Subcutaneous abdominal adipose tissue (tissue), 5 donors: ENCODE measurements at regions not wholly inside any gene's neighbourhood (a gene's known extent, or its start where the extent isn't known, plus 50 kb on each side); places are given as distances from the start of the nearest gene placed in this dataset.

Source experiments
- H3K27ac ChIP-seq: one replicate; pipeline ENCODE4 v1.7.0; 2013; ENCODE audit warnings: low read depth, mild to moderate bottlenecking, inconsistent platforms, low read length, moderate library complexity
- H3K27me3 ChIP-seq, 5 donors: one replicate each; pipeline ENCODE4 v1.7.0; 2013; ENCODE audit warnings: low read length in 5 of 5, inconsistent platforms in 1 of 5; ENCODE audit not compliant: control insufficient read depth in 5 of 5, insufficient read depth in 4 of 5
- H3K36me3 ChIP-seq, 5 donors: one replicate each; pipeline ENCODE4 v1.7.0; 2013; ENCODE audit warnings: low read length in 5 of 5; ENCODE audit not compliant: control insufficient read depth in 5 of 5, insufficient read depth in 5 of 5
- H3K4me1 ChIP-seq, 5 donors: one replicate each; pipeline ENCODE4 v1.7.0; 2013; ENCODE audit warnings: low read length in 5 of 5, mild to moderate bottlenecking in 3 of 5, moderate library complexity in 1 of 5; ENCODE audit not compliant: control insufficient read depth in 5 of 5, insufficient read depth in 5 of 5
- H3K4me3 ChIP-seq, 5 donors: one replicate each; pipeline ENCODE4 v1.7.0; 2013; ENCODE audit warnings: low read length in 5 of 5, low read depth in 1 of 5
- H3K9ac ChIP-seq, 5 donors: one replicate each; pipeline ENCODE4 v1.7.0; 2013; ENCODE audit warnings: low read length in 5 of 5, mild to moderate bottlenecking in 4 of 5, moderate library complexity in 3 of 5
- H3K9me3 ChIP-seq, 5 donors: one replicate each; pipeline ENCODE4 v1.7.0; 2013; ENCODE audit warnings: low read length in 5 of 5; ENCODE audit not compliant: control insufficient read depth in 5 of 5
- donor health status: healthy.
- donor health status: healthy.
- donor health status: healthy.
- donor health status: healthy.
- donor health status: healthy.

- no peaks in the 10 kb centered on the region for H3K27me3 ChIP-seq
- H3K9ac ChIP-seq: no peak overlapping the region
- H3K9me3 ChIP-seq: no peaks in the 10 kb centered on the region
- H3K27ac ChIP-seq: no peak overlapping the region
- H3K4me1 ChIP-seq: no peaks in the 10 kb centered on the region
- no peak overlapping the region for H3K4me3 ChIP-seq
- H3K36me3 ChIP-seq: no peaks in the 10 kb centered on the region
These were observed 450.2 kb downstream of the TLL1 start for GRCh38 chr4:166323250-166323649.

- no peak overlapping the region for H3K4me3 ChIP-seq
- H3K4me1 ChIP-seq: no peaks in the 10 kb centered on the region
- no peaks in the 10 kb centered on the region for H3K27me3 ChIP-seq
- no peaks in the 10 kb centered on the region for H3K36me3 ChIP-seq
- no peaks in the 10 kb centered on the region for H3K9me3 ChIP-seq
- H3K27ac ChIP-seq: no peak overlapping the region
- no peak overlapping the region for H3K9ac ChIP-seq
These were observed 451.3 kb downstream of the TLL1 start for GRCh38 chr4:166324321-166324720.

GRCh38 chr4:166335256-166335938, 462.4 kb downstream of the TLL1 start:
- H3K4me3 ChIP-seq: no peak overlapping the region
- H3K27me3 ChIP-seq: no peaks in the 10 kb centered on the region
- no peaks in the 10 kb centered on the region for H3K9me3 ChIP-seq
- H3K9ac ChIP-seq: no peak overlapping the region
- H3K36me3 ChIP-seq: no peaks in the 10 kb centered on the region
- H3K4me1 ChIP-seq: no peaks in the 10 kb centered on the region
- H3K27ac ChIP-seq: no peak overlapping the region

GRCh38 chr4:166341992-166342391, 469.0 kb downstream of the TLL1 start:
- H3K9me3 ChIP-seq: no peaks in the 10 kb centered on the region
- H3K4me3 ChIP-seq: no peak overlapping the region
- no peak overlapping the region for H3K9ac ChIP-seq
- H3K36me3 ChIP-seq: no peaks in the 10 kb centered on the region
- no peak overlapping the region for H3K27ac ChIP-seq
- no peaks in the 10 kb centered on the region for H3K27me3 ChIP-seq
- H3K4me1 ChIP-seq: no peaks in the 10 kb centered on the region

- Histone ChIP-seq H3K36me3 (no peaks in the 10 kb centered on the region), H3K9ac (no peak overlapping the region), H3K27ac (no peak overlapping the region), H3K27me3 (no peaks in the 10 kb centered on the region), H3K4me3 (no peak overlapping the region), H3K4me1 (no peaks in the 10 kb centered on the region), H3K9me3 (peaks cover 0 to 2% (median 0%) of the 10 kb centered on the region in 5 donors)
These were observed 490.2 kb downstream of the TLL1 start for GRCh38 chr4:166363198-166363597.

GRCh38 chr4:166366012-166366411, 493.0 kb downstream of the TLL1 start:
- no peak overlapping the region for H3K4me3 ChIP-seq
- no peak overlapping the region for H3K9ac ChIP-seq
- H3K36me3 ChIP-seq: no peaks in the 10 kb centered on the region
- H3K4me1 ChIP-seq: no peaks in the 10 kb centered on the region
- H3K9me3 ChIP-seq: peaks cover 0 to 5% (median 0%) of the 10 kb centered on the region in 5 donors
- no peak overlapping the region for H3K27ac ChIP-seq
- H3K27me3 ChIP-seq: no peaks in the 10 kb centered on the region

GRCh38 chr4:166377578-166377977, 504.5 kb downstream of the TLL1 start:
- Histone ChIP-seq H3K4me3 (no peak overlapping the region), H3K4me1 (no peaks in the 10 kb centered on the region), H3K9ac (no peak overlapping the region), H3K27ac (no peak overlapping the region), H3K27me3 (no peaks in the 10 kb centered on the region), H3K9me3 (peaks cover 0 to 34% (median 19%) of the 10 kb centered on the region in 5 donors), H3K36me3 (no peaks in the 10 kb centered on the region)

GRCh38 chr4:166386491-166387360, 513.7 kb downstream of the TLL1 start:
- Histone ChIP-seq H3K4me1 (no peaks in the 10 kb centered on the region), H3K27ac (no peak overlapping the region), H3K9ac (no peak overlapping the region), H3K36me3 (no peaks in the 10 kb centered on the region), H3K27me3 (no peaks in the 10 kb centered on the region), H3K9me3 (no peaks in the 10 kb centered on the region), H3K4me3 (no peak overlapping the region)

GRCh38 chr4:166391501-166391900, 518.5 kb downstream of the TLL1 start:
- H3K27ac ChIP-seq: no peak overlapping the region
- no peaks in the 10 kb centered on the region for H3K9me3 ChIP-seq
- no peak overlapping the region for H3K9ac ChIP-seq
- H3K36me3 ChIP-seq: no peaks in the 10 kb centered on the region
- no peaks in the 10 kb centered on the region for H3K27me3 ChIP-seq
- H3K4me1 ChIP-seq: no peaks in the 10 kb centered on the region
- H3K4me3 ChIP-seq: no peak overlapping the region

GRCh38 chr4:166399021-166399420, 526.0 kb downstream of the TLL1 start:
- H3K9me3 ChIP-seq: no peaks in the 10 kb centered on the region
- H3K27me3 ChIP-seq: no peaks in the 10 kb centered on the region
- no peaks in the 10 kb centered on the region for H3K4me1 ChIP-seq
- no peak overlapping the region for H3K27ac ChIP-seq
- H3K9ac ChIP-seq: no peak overlapping the region
- no peak overlapping the region for H3K4me3 ChIP-seq
- H3K36me3 ChIP-seq: no peaks in the 10 kb centered on the region
